DOHH2 (cell line): ENCODE measurements at regions not wholly inside any gene's neighbourhood (a gene's known extent, or its start where the extent isn't known, plus 50 kb on each side); places are given as distances from the start of the nearest gene placed in this dataset.

Experiments used
- H3F3A ChIP-seq: fragments of 200-600 bp; sonication (generic), shearing (Covaris generic); 2 replicates; pipeline ENCODE4 v1.6.0; 2016; ENCODE audit warnings: antibody characterized with exemption, mild to moderate bottlenecking; ENCODE audit not compliant: control insufficient read depth, insufficient read depth
- H3K27ac ChIP-seq: fragments of 200-600 bp; sonication (generic); 2 replicates; pipeline ENCODE4 v1.5.1; 2014; ENCODE audit warnings: low read depth, mild to moderate bottlenecking, low read length, moderate library complexity
- H3K27me3 ChIP-seq: fragments of 200-600 bp; sonication (generic); 2 replicates; pipeline ENCODE4 v1.6.1; 2014; ENCODE audit warnings: mild to moderate bottlenecking, low read length, mixed read lengths; ENCODE audit not compliant: control insufficient read depth
- H3K36me3 ChIP-seq: fragments of 200-600 bp; sonication (generic); 2 replicates; pipeline ENCODE4 v1.6.1; 2014; ENCODE audit warnings: mild to moderate bottlenecking, low read length, moderate library complexity, mixed read lengths; ENCODE audit not compliant: control insufficient read depth
- H3K4me1 ChIP-seq: fragments of 200-600 bp; sonication (generic); 2 replicates; pipeline ENCODE4 v1.6.1; 2014; ENCODE audit warnings: mild to moderate bottlenecking, low read length, mixed read lengths; ENCODE audit not compliant: control insufficient read depth
- H3K4me2 ChIP-seq: fragments of 200-600 bp; sonication (generic); 2 replicates; pipeline ENCODE4 v1.6.0; 2014; ENCODE audit warnings: mild to moderate bottlenecking, low read length, moderate library complexity
- H3K4me3 ChIP-seq: fragments of 200-600 bp; sonication (generic); 2 replicates; pipeline ENCODE4 v1.5.1; 2014; ENCODE audit warnings: mild to moderate bottlenecking, low read length, mixed read lengths
- H3K79me2 ChIP-seq: fragments of 200-600 bp; sonication (generic); 2 replicates; pipeline ENCODE4 v1.6.1; 2014; ENCODE audit warnings: mild to moderate bottlenecking, low read length, mixed read lengths; ENCODE audit not compliant: control insufficient read depth
- H3K9me2 ChIP-seq: fragments of 200-600 bp; sonication (generic); replicated peaks from 2 replicates; pipeline ENCODE4 v1.6.1; 2014; ENCODE audit warnings: mild to moderate bottlenecking, low read length, mixed read lengths; ENCODE audit not compliant: control insufficient read depth
- H3K9me3 ChIP-seq: fragments of 200-600 bp; sonication (generic); 2 replicates; pipeline ENCODE4 v1.6.1; 2014; ENCODE audit warnings: antibody characterized with exemption, low read length, mixed read lengths; ENCODE audit not compliant: control insufficient read depth, insufficient read depth
- H4K20me1 ChIP-seq: fragments of 200-600 bp; sonication (generic); 2 replicates; pipeline ENCODE4 v1.6.0; 2014; ENCODE audit warnings: low read depth, mild to moderate bottlenecking, antibody characterized with exemption, low read length, moderate library complexity; ENCODE audit not compliant: control insufficient read depth, insufficient read depth
- CTCF ChIP-seq: fragments of 200-600 bp; sonication (generic); IDR thresholded peaks from one replicate; pipeline ENCODE4 v1.5.1; 2014; ENCODE audit warnings: antibody characterized with exemption, mild to moderate bottlenecking, low read depth, low read length; ENCODE audit not compliant: poor library complexity, severe bottlenecking
- EZH2phosphoT487 ChIP-seq: fragments of 200-600 bp; sonication (generic); IDR thresholded peaks from 2 replicates; pipeline ENCODE4 v1.6.1; 2017; ENCODE audit warnings: borderline replicate concordance, mild to moderate bottlenecking, antibody characterized with exemption, low read length, moderate library complexity, mixed read lengths

GRCh38 chr2:180570864-180571263 is 409.5 kb upstream of the UBE2E3 start:
- no peaks in the 10 kb centered on the region for H3K9me3 ChIP-seq
- H4K20me1 ChIP-seq, result no peaks in the 10 kb centered on the region
- no peaks in the 10 kb centered on the region for H3K9me2 ChIP-seq
- no peaks in the 10 kb centered on the region for H3K36me3 ChIP-seq
- no peak for TF ChIP-seq EZH2phosphoT487
- TF ChIP-seq CTCF, result no peak
- no peaks in the 10 kb centered on the region for H3K79me2 ChIP-seq
- no peak overlapping the region for H3K4me2 ChIP-seq
- no peak overlapping the region for H3K4me3 ChIP-seq
- H3K27ac ChIP-seq, result no peak overlapping the region
- no peaks in the 10 kb centered on the region for H3F3A ChIP-seq
- no peaks in the 10 kb centered on the region for H3K4me1 ChIP-seq
- H3K27me3 ChIP-seq, result no peaks in the 10 kb centered on the region

GRCh38 chr2:180564051-180564450 is 416.4 kb upstream of the UBE2E3 start:
- Histone ChIP-seq H3K36me3 (no peaks in the 10 kb centered on the region), H3K4me1 (no peaks in the 10 kb centered on the region), H4K20me1 (no peaks in the 10 kb centered on the region), H3K4me2 (no peak overlapping the region), H3K27me3 (no peaks in the 10 kb centered on the region), H3K27ac (no peak overlapping the region), H3K9me2 (no peaks in the 10 kb centered on the region), H3K79me2 (no peaks in the 10 kb centered on the region), H3K9me3 (no peaks in the 10 kb centered on the region), H3K4me3 (no peak overlapping the region), H3F3A (no peaks in the 10 kb centered on the region)
- TF ChIP-seq EZH2phosphoT487 (no peak), CTCF (no peak)

GRCh38 chr2:180562378-180562777 is 418.0 kb upstream of the UBE2E3 start:
- H3K4me3 ChIP-seq, result no peak overlapping the region
- no peak for TF ChIP-seq EZH2phosphoT487
- TF ChIP-seq CTCF, result no peak
- no peaks in the 10 kb centered on the region for H3K27me3 ChIP-seq
- no peaks in the 10 kb centered on the region for H3K9me2 ChIP-seq
- no peaks in the 10 kb centered on the region for H3K9me3 ChIP-seq
- no peaks in the 10 kb centered on the region for H3K4me1 ChIP-seq
- no peak overlapping the region for H3K4me2 ChIP-seq
- H3F3A ChIP-seq, result no peaks in the 10 kb centered on the region
- H3K36me3 ChIP-seq, result no peaks in the 10 kb centered on the region
- no peak overlapping the region for H3K27ac ChIP-seq
- H3K79me2 ChIP-seq, result no peaks in the 10 kb centered on the region
- H4K20me1 ChIP-seq, result no peaks in the 10 kb centered on the region

- Histone ChIP-seq H3K79me2 (no peaks in the 10 kb centered on the region), H3F3A (no peaks in the 10 kb centered on the region), H3K27ac (no peak overlapping the region), H3K36me3 (no peaks in the 10 kb centered on the region), H3K9me2 (no peaks in the 10 kb centered on the region), H3K4me1 (no peaks in the 10 kb centered on the region), H3K9me3 (no peaks in the 10 kb centered on the region), H3K27me3 (no peaks in the 10 kb centered on the region), H4K20me1 (no peaks in the 10 kb centered on the region), H3K4me2 (no peak overlapping the region), H3K4me3 (no peak overlapping the region)
- TF ChIP-seq CTCF, result no peak
- TF ChIP-seq EZH2phosphoT487, result no peak
These were observed 420.6 kb upstream of the UBE2E3 start for GRCh38 chr2:180559771-180560170.
